DND-41 (cell line): ENCODE measurements at regions not wholly inside any gene's neighbourhood (a gene's known extent, or its start where the extent isn't known, plus 50 kb on each side); places are given as distances from the start of the nearest gene placed in this dataset.

ENCODE experiments used
- CTCF ChIP-seq: IDR thresholded peaks from 2 replicates; pipeline ENCODE4 v1.5.1; 2012; ENCODE audit warnings: borderline replicate concordance, low read length, moderate library complexity, mild to moderate bottlenecking; ENCODE audit not compliant: poor library complexity, severe bottlenecking; ENCODE audit errors: extremely low read depth
- EZH2 ChIP-seq: IDR thresholded peaks from 3 replicates; pipeline ENCODE4 v1.6.1; 2012; ENCODE audit warnings: borderline replicate concordance, low read depth, mild to moderate bottlenecking, moderate library complexity, low read length, inconsistent platforms; ENCODE audit not compliant: severe bottlenecking

DNA sequence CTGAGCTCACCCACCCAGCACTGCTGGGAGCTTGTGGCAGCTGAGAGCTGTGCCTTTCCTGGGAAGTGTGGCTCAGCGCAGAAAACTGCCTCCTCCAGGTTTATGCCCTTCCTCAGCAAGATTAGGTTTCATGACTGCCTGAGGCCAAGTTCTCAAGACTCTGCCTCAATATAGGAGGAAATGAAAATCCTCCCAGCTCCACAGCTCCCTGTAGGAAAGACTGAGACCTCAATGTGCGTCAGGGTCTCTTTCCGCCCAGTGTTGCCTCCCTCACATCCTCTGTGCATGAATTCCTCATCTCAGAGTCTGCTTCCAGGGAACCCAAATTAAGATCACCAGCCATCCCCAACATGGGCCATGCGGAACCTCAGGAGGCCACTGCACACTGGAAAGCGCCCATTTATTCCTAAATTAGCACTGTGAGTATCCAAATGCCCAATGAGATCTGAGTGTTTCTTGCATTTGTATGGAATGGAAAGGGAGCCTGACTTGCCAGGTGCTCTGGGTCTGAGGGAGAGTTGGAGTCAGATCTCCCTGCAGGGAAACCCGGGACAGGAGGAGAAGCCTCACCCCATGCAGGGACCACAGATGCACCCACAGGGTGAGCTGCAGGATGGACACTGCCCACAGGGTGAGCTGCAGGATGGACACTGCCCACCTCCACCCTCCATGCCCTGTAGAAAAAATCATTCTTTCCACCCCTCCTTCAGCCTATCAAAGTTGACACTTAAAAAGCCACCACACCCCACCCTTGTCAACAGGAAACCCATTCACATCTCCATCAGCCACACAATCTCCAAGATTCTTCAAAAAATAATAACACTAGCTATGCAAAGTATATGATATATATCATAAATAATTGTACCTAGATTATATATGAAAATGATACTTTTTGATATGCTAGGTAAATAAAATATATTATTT, 97.4 kb upstream of the IGLL5 start:
- TF ChIP-seq CTCF: no peak
- no peak for TF ChIP-seq EZH2
